22Rv1 (cell line): ENCODE measurements at regions not wholly inside any gene's neighbourhood (a gene's known extent, or its start where the extent isn't known, plus 50 kb on each side); places are given as distances from the start of the nearest gene placed in this dataset.

Experiments used
- ZFX ChIP-seq: fragments of 450-650 bp; IDR thresholded peaks from 2 replicates; pipeline ENCODE4 v1.6.1; 2017; ENCODE audit warnings: antibody characterized with exemption, borderline replicate concordance
- TF ChIP-seq, protein P1 (sequence below): fragments of 450-650 bp; IDR thresholded peaks from 2 replicates; pipeline ENCODE4 v1.5.1; 2017; ENCODE audit warnings: mild to moderate bottlenecking

DNA sequence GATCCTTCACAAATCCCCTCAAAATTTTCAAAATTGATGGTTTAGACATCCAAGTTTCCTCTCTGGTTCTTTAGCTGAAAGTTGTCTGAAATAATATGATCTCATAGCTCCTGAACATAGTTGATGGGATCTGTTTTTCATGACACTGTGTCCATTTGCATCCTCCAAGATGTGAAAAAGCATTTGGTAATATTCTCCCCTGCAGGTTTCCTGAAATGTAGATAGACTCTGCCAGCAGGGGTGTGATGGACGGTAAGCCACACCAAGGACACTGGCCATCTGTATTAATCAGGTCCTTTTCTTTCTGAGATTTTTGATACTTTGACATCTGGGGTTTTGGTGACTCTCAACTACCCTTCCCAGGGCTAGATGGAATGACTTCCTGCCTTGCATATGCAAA, 79.6 kb upstream of the GRB10 start:
- TF ChIP-seq, protein P1, sequence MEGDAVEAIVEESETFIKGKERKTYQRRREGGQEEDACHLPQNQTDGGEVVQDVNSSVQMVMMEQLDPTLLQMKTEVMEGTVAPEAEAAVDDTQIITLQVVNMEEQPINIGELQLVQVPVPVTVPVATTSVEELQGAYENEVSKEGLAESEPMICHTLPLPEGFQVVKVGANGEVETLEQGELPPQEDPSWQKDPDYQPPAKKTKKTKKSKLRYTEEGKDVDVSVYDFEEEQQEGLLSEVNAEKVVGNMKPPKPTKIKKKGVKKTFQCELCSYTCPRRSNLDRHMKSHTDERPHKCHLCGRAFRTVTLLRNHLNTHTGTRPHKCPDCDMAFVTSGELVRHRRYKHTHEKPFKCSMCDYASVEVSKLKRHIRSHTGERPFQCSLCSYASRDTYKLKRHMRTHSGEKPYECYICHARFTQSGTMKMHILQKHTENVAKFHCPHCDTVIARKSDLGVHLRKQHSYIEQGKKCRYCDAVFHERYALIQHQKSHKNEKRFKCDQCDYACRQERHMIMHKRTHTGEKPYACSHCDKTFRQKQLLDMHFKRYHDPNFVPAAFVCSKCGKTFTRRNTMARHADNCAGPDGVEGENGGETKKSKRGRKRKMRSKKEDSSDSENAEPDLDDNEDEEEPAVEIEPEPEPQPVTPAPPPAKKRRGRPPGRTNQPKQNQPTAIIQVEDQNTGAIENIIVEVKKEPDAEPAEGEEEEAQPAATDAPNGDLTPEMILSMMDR: no peak
- TF ChIP-seq ZFX: no peak
